B cell (primary cell): ENCODE measurements at regions not wholly inside any gene's neighbourhood (a gene's known extent, or its start where the extent isn't known, plus 50 kb on each side); places are given as distances from the start of the nearest gene placed in this dataset.
"Not testable (repeated sequence)": the region's sequence is repeated elsewhere in the genome, so short reads cannot be mapped to it uniquely, and the experiment has no call there.

Experiments
- ATAC-seq: fragments of 200-7000 bp; cut with Tn5 transposase; one replicate; pipeline ENCODE4 v1.10.0; 2021; ENCODE audit warnings: low read depth, mild to moderate bottlenecking, moderate number of reproducible peaks, moderate library complexity
- CTCF ChIA-PET: fragments of 350-600 bp; sonication (Branson Sonifier 250); formaldehyde crosslinking; loops from one replicate; lab custom pipeline; 2021; ENCODE audit warnings: antibody characterized with exemption, inconsistent platforms; lab: Charles Lee
- POLR2A ChIA-PET: fragments of 350-600 bp; sonication (Branson Sonifier 250); formaldehyde crosslinking; loops from one replicate; lab custom pipeline; 2021; ENCODE audit warnings: antibody characterized with exemption; lab: Charles Lee
- DNase-seq: peaks from one replicate; pipeline ENCODE4 v3.0.0; 2013
- H2AFZ ChIP-seq: 2 replicates; pipeline ENCODE4 v1.6.1; 2012; ENCODE audit warnings: mild to moderate bottlenecking, low read depth, low read length; ENCODE audit not compliant: insufficient read depth, poor library complexity, severe bottlenecking
- H3K27ac ChIP-seq, 2 donors: 1 replicate in 1 of 2; 2 replicates in 1 of 2; pipeline ENCODE4 v1.5.1; 2012 to 2013; ENCODE audit warnings: low read length in 2 of 2, mild to moderate bottlenecking in 2 of 2, moderate library complexity in 1 of 2
- H3K27me3 ChIP-seq, 4 experiments: fragments of 200-600 bp in 1 of 4; sonication (generic) in 1 of 4; replicated peaks in 1 of 4; 1 replicate in 2 of 4; 2 replicates in 2 of 4; pipeline versions ENCODE4 v1.6.1 to v1.7.0; 2013 to 2016; ENCODE audit warnings: low read length in 3 of 4, mild to moderate bottlenecking in 2 of 4, mixed read lengths in 1 of 4, moderate library complexity in 1 of 4; ENCODE audit not compliant: insufficient read depth in 4 of 4, control insufficient read depth in 3 of 4; ENCODE audit errors: control extremely low read depth in 1 of 4
- H3K36me3 ChIP-seq, 2 experiments: replicated peaks in 1 of 2; 1 replicate in 1 of 2; 2 replicates in 1 of 2; pipeline versions ENCODE4 v1.6.1 to v1.7.1; 2013; ENCODE audit warnings: low read length in 1 of 2; ENCODE audit not compliant: insufficient read depth in 2 of 2, control insufficient read depth in 1 of 2; ENCODE audit errors: control extremely low read depth in 1 of 2, extremely low read depth in 1 of 2
- H3K4me1 ChIP-seq, 2 donors: fragments of 200-600 bp in 1 of 2; sonication (generic) in 1 of 2; 1 replicate in 1 of 2; 2 replicates in 1 of 2; pipeline versions ENCODE4 v1.5.1 to v1.6.1; 2013 to 2017; ENCODE audit warnings: low read length in 2 of 2; ENCODE audit not compliant: control insufficient read depth in 2 of 2, insufficient read depth in 2 of 2
- H3K4me2 ChIP-seq: replicated peaks from 2 replicates; pipeline ENCODE3; 2012; ENCODE audit warnings: mild to moderate bottlenecking, low read depth, low read length; ENCODE audit not compliant: poor library complexity, severe bottlenecking
- H3K4me3 ChIP-seq, 5 experiments: fragments of 200-600 bp in 1 of 5; sonication (generic) in 1 of 5; 1 replicate in 3 of 5; 2 replicates in 2 of 5; pipeline versions ENCODE4 v1.5.1 to v1.7.0; 2011 to 2016; ENCODE audit warnings: low read length in 4 of 5, mild to moderate bottlenecking in 4 of 5, low read depth in 2 of 5, control low read depth in 1 of 5, moderate library complexity in 1 of 5; ENCODE audit not compliant: insufficient read depth in 1 of 5; ENCODE audit errors: control extremely low read depth in 1 of 5, extremely low read depth in 1 of 5
- H3K79me2 ChIP-seq: fragments of 200-600 bp; sonication (generic); one replicate; pipeline ENCODE4 v1.6.0; 2016; ENCODE audit warnings: low read length; ENCODE audit not compliant: control insufficient read depth, insufficient read depth
- H3K9ac ChIP-seq: fragments of 200-600 bp; sonication (generic); 2 replicates; pipeline ENCODE4 v1.6.1; 2017; ENCODE audit warnings: mild to moderate bottlenecking, low read length, moderate library complexity
- H3K9me3 ChIP-seq, 3 donors: one replicate each; pipeline versions ENCODE4 v1.6.1 to v1.7.1; 2013; ENCODE audit warnings: low read length in 2 of 3; ENCODE audit not compliant: control insufficient read depth in 2 of 3, insufficient read depth in 1 of 3; ENCODE audit errors: control extremely low read depth in 1 of 3
- H4K20me1 ChIP-seq: 2 replicates; pipeline ENCODE4 v1.6.0; 2012; ENCODE audit warnings: mild to moderate bottlenecking, low read length; ENCODE audit not compliant: insufficient read depth, control insufficient read depth, poor library complexity, severe bottlenecking
- H3K27ac Mint-ChIP-seq: one replicate; pipeline ENCODE4 v1.8.0; 2021; ENCODE audit warnings: mixed read lengths
- H3K27me3 Mint-ChIP-seq: one replicate; pipeline ENCODE4 v1.8.0; 2021; ENCODE audit warnings: mixed read lengths
- H3K4me1 Mint-ChIP-seq: one replicate; pipeline ENCODE4 v1.8.0; 2021; ENCODE audit warnings: mixed read lengths
- H3K4me3 Mint-ChIP-seq: one replicate; pipeline ENCODE4 v1.8.0; 2021; ENCODE audit warnings: mixed read lengths
- H3K9me3 Mint-ChIP-seq: one replicate; pipeline ENCODE4 v1.8.0; 2022; ENCODE audit warnings: mixed read lengths; ENCODE audit not compliant: insufficient read depth
- CTCF ChIP-seq: fragments of 200-600 bp; IDR thresholded peaks from one replicate; pipeline ENCODE4 v1.8.0; 2022; ENCODE audit warnings: antibody characterized with exemption, mild to moderate bottlenecking
- EZH2 ChIP-seq: IDR thresholded peaks from 2 replicates; pipeline ENCODE4 v1.6.1; 2012; ENCODE audit warnings: borderline replicate concordance, low read depth, mild to moderate bottlenecking, moderate library complexity, low read length; ENCODE audit not compliant: insufficient read depth, poor library complexity, severe bottlenecking
- WGBS: methylation state at CpG from one replicate; pipeline ENCODE4 v1.1.5; 2013; ENCODE audit warnings: missing lambda C conversion rate; ENCODE audit not compliant: insufficient coverage; 5-methylcytosine and 5-hydroxymethylcytosine counted together
- intact Hi-C: fragments of 100-400 bp; cut with micrococcal nuclease; formaldehyde crosslinking; loops from one replicate; pipeline ENCODE4 v1.10.0; 2022

- no CpG with 5 or more reads among the region's 3 CpGs for WGBS
- DNase-seq (no peak), ATAC-seq (no peak)
- Histone ChIP-seq H4K20me1 (no peaks in the 10 kb centered on the region), H3K79me2 (no peaks in the 10 kb centered on the region), H3K27me3 (no peaks in the 10 kb centered on the region), H3K4me3 (no peak overlapping the region), H2AFZ (no peak overlapping the region), H3K4me2 (no peak overlapping the region), H3K9ac (no peak overlapping the region), H3K9me3 (peaks cover 0 to 6% (median 3%) of the 10 kb centered on the region in 3 donors), H3K27ac (no peak overlapping the region), H3K4me1 (no peaks in the 10 kb centered on the region), H3K36me3 (no peaks in the 10 kb centered on the region)
- TF ChIP-seq CTCF (no peak), EZH2 (no peak)
- ChIA-PET POLR2A (no interaction called here), CTCF (no interaction called here)
- Mint-ChIP-seq H3K27me3 (no peaks in the 10 kb centered on the region), H3K4me3 (no peak overlapping the region), H3K4me1 (no peaks in the 10 kb centered on the region), H3K27ac (no peak overlapping the region), H3K9me3 (peaks cover 12% of the 10 kb centered on the region)
- intact Hi-C loops: no loop called here
Observed at GRCh38 chr4:132445386-132445785, 703.7 kb upstream of the PCDH10 start.

- H3K4me3 ChIP-seq, H3K9ac ChIP-seq, H3K27me3 Mint-ChIP-seq, H3K4me2 ChIP-seq, H3K36me3 ChIP-seq, H3K9me3 ChIP-seq, intact Hi-C loops, H3K27ac ChIP-seq, H3K27ac Mint-ChIP-seq, ATAC-seq, DNase-seq, H4K20me1 ChIP-seq, H3K4me1 Mint-ChIP-seq, H3K27me3 ChIP-seq, CTCF ChIA-PET, POLR2A ChIA-PET, H3K4me1 ChIP-seq, H3K79me2 ChIP-seq, H3K4me3 Mint-ChIP-seq, H2AFZ ChIP-seq, H3K9me3 Mint-ChIP-seq: not testable (repeated sequence)
- 91% methylated on average over 9 of the region's 9 CpGs for WGBS
Observed at GRCh38 chr4:132457987-132458386, 691.1 kb upstream of the PCDH10 start.
